HepG2 (cell line): ENCODE measurements at regions not wholly inside any gene's neighbourhood (a gene's known extent, or its start where the extent isn't known, plus 50 kb on each side); places are given as distances from the start of the nearest gene placed in this dataset.

Experiments used
- BORCS8-MEF2B ChIP-seq: sonication (generic); formaldehyde crosslinking; IDR thresholded peaks from 2 replicates; pipeline ENCODE4 v1.8.0; 2022; ENCODE audit warnings: mild to moderate bottlenecking, missing genetic modification reagents
- HMGXB4 ChIP-seq, 2 experiments: sonication (generic) in 1 of 2; formaldehyde crosslinking in 1 of 2; IDR thresholded peaks; 2 replicates each; pipeline versions ENCODE4 v1.4.0 to v1.6.1; 2018 to 2020; ENCODE audit warnings: missing genetic modification reagents in 2 of 2, borderline replicate concordance in 1 of 2, low read depth in 1 of 2, mild to moderate bottlenecking in 1 of 2, missing biosample characterization in 1 of 2
- RBFOX2 ChIP-seq: fragments of 200-400 bp; formaldehyde crosslinking; IDR thresholded peaks from 2 replicates; pipeline ENCODE4 v1.6.1; 2017; ENCODE audit warnings: low read depth, mild to moderate bottlenecking, low read length
- ZBTB49 ChIP-seq: sonication (generic); formaldehyde crosslinking; IDR thresholded peaks from 2 replicates; pipeline ENCODE4 v1.4.0; 2020; ENCODE audit warnings: missing genetic modification reagents, borderline replicate concordance
- ZNF24 ChIP-seq: fragments of 450-650 bp; IDR thresholded peaks from 2 replicates; pipeline ENCODE4 v1.6.1; 2017; ENCODE audit warnings: antibody characterized with exemption, mild to moderate bottlenecking
- ZNF318 ChIP-seq: sonication (generic); formaldehyde crosslinking; IDR thresholded peaks from 2 replicates; pipeline ENCODE4 v1.4.0; 2020; ENCODE audit warnings: mild to moderate bottlenecking, missing genetic modification reagents
- TF ChIP-seq, protein P1 (sequence below): IDR thresholded peaks from 2 replicates; pipeline ENCODE4 v1.4.0; 2020; ENCODE audit warnings: mild to moderate bottlenecking, missing genetic modification reagents
- TF ChIP-seq, protein P2 (sequence below): sonication (generic); formaldehyde crosslinking; IDR thresholded peaks from 2 replicates; pipeline ENCODE4 v1.8.0; 2022; ENCODE audit warnings: mild to moderate bottlenecking, missing genetic modification reagents, borderline replicate concordance
- TF ChIP-seq, protein P3 (sequence below): sonication (generic); formaldehyde crosslinking; IDR thresholded peaks from 2 replicates; pipeline ENCODE4 v1.4.0; 2020; ENCODE audit warnings: missing genetic modification reagents

DNA sequence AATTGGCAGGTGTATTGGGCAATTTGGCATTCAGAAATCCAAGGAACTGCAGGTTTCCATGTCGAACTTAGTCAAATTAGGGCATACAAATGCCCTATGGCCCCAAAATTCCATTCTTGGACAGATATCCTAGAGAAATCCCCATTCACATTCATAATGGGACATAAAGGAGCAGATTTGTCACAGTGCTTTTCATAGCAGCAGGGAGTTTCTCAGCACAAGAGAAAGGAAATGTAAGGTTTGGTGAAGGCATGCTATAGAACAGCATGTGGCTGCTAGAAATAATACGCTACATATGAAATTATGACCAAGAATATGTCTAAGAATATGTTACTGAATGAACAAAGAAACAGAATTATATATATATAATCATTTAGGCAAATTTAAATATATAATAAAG, 437.5 kb upstream of the BOD1L1 start (continued):
- no peak for TF ChIP-seq ZNF318 (CRISPR knock-in tag)
- TF ChIP-seq, protein P1, sequence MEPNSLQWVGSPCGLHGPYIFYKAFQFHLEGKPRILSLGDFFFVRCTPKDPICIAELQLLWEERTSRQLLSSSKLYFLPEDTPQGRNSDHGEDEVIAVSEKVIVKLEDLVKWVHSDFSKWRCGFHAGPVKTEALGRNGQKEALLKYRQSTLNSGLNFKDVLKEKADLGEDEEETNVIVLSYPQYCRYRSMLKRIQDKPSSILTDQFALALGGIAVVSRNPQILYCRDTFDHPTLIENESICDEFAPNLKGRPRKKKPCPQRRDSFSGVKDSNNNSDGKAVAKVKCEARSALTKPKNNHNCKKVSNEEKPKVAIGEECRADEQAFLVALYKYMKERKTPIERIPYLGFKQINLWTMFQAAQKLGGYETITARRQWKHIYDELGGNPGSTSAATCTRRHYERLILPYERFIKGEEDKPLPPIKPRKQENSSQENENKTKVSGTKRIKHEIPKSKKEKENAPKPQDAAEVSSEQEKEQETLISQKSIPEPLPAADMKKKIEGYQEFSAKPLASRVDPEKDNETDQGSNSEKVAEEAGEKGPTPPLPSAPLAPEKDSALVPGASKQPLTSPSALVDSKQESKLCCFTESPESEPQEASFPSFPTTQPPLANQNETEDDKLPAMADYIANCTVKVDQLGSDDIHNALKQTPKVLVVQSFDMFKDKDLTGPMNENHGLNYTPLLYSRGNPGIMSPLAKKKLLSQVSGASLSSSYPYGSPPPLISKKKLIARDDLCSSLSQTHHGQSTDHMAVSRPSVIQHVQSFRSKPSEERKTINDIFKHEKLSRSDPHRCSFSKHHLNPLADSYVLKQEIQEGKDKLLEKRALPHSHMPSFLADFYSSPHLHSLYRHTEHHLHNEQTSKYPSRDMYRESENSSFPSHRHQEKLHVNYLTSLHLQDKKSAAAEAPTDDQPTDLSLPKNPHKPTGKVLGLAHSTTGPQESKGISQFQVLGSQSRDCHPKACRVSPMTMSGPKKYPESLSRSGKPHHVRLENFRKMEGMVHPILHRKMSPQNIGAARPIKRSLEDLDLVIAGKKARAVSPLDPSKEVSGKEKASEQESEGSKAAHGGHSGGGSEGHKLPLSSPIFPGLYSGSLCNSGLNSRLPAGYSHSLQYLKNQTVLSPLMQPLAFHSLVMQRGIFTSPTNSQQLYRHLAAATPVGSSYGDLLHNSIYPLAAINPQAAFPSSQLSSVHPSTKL: no peak
- TF ChIP-seq, protein P2, sequence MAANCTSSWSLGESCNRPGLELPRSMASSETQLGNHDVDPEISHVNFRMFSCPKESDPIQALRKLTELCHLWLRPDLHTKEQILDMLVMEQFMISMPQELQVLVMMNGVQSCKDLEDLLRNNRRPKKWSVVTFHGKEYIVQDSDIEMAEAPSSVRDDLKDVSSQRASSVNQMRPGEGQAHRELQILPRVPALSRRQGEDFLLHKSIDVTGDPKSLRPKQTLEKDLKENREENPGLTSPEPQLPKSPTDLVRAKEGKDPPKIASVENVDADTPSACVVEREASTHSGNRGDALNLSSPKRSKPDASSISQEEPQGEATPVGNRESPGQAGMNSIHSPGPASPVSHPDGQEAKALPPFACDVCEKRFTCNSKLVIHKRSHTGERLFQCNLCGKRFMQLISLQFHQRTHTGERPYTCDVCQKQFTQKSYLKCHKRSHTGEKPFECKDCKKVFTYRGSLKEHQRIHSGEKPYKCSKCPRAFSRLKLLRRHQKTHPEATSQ (CRISPR knock-in tag): no peak
- TF ChIP-seq HMGXB4 (CRISPR knock-in tag; IDR thresholded peaks at IDR 0.05; ENCODE audit: borderline replicate concordance in 1 of 2, low read depth in 1 of 2): no peak
- no peak for TF ChIP-seq ZBTB49
- TF ChIP-seq, protein P3, sequence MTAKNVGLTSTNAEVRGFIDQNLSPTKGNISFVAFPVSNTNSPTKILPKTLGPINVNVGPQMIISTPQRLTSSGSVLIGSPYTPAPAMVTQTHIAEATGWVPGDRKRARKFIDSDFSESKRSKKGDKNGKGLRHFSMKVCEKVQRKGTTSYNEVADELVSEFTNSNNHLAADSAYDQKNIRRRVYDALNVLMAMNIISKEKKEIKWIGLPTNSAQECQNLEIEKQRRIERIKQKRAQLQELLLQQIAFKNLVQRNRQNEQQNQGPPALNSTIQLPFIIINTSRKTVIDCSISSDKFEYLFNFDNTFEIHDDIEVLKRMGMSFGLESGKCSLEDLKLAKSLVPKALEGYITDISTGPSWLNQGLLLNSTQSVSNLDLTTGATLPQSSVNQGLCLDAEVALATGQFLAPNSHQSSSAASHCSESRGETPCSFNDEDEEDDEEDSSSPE (CRISPR knock-in tag): no peak
- no peak for TF ChIP-seq ZNF24
- TF ChIP-seq BORCS8-MEF2B (CRISPR knock-in tag): no peak
- TF ChIP-seq RBFOX2: no peak
